Naive B cell (primary cell): ENCODE measurements at regions not wholly inside any gene's neighbourhood (a gene's known extent, or its start where the extent isn't known, plus 50 kb on each side); places are given as distances from the start of the nearest gene placed in this dataset.

Experiments used
- ATAC-seq, 2 donors: fragments of 150-1000 bp; cut with Tn5 transposase; 2 replicates each; pipeline ENCODE4 v1.10.0; 2021; ENCODE audit warnings: low read depth in 2 of 2, mild to moderate bottlenecking in 2 of 2, moderate library complexity in 2 of 2
- DNase-seq: peaks from one replicate; pipeline ENCODE4 v3.0.0; 2022
- H3K27ac Mint-ChIP-seq, 6 donors: one replicate each; pipeline ENCODE4 v1.8.0; 2020 to 2022; ENCODE audit warnings: mild to moderate bottlenecking in 6 of 6, mixed read lengths in 6 of 6, moderate library complexity in 5 of 6, inconsistent platforms in 2 of 6
- H3K27me3 Mint-ChIP-seq, 3 donors: one replicate each; pipeline ENCODE4 v1.8.0; 2021 to 2022; ENCODE audit warnings: mixed read lengths in 3 of 3, mild to moderate bottlenecking in 1 of 3
- H3K36me3 Mint-ChIP-seq, 2 donors: one replicate each; pipeline ENCODE4 v1.8.0; 2020 to 2022; ENCODE audit warnings: mixed read lengths in 2 of 2, inconsistent platforms in 1 of 2, mild to moderate bottlenecking in 1 of 2
- H3K4me1 Mint-ChIP-seq, 3 donors: one replicate each; pipeline ENCODE4 v1.8.0; 2020 to 2022; ENCODE audit warnings: mixed read lengths in 3 of 3, inconsistent platforms in 1 of 3, mild to moderate bottlenecking in 1 of 3, moderate library complexity in 1 of 3
- H3K4me3 Mint-ChIP-seq, 8 donors: one replicate each; pipeline ENCODE4 v1.8.0; 2020 to 2022; ENCODE audit warnings: mild to moderate bottlenecking in 8 of 8, mixed read lengths in 8 of 8, moderate library complexity in 8 of 8, inconsistent platforms in 2 of 8
- H3K9me3 Mint-ChIP-seq, 7 donors: one replicate each; pipeline ENCODE4 v1.8.0; 2020 to 2022; ENCODE audit warnings: mixed read lengths in 7 of 7, mild to moderate bottlenecking in 5 of 7, inconsistent platforms in 2 of 7, moderate library complexity in 1 of 7

- Mint-ChIP-seq H3K4me1 (peaks cover 0 to 3% (median 0%) of the 10 kb centered on the region in 3 donors), H3K9me3 (no peaks in the 10 kb centered on the region), H3K27me3 (peaks cover 0 to 22% (median 16%) of the 10 kb centered on the region in 3 donors), H3K36me3 (no peaks in the 10 kb centered on the region), H3K27ac (no peak overlapping the region), H3K4me3 (no peak overlapping the region)
- DNase-seq (no peak), ATAC-seq (no peak)
Measured at GRCh38 chr13:22030321-22030720, 359.4 kb downstream of the FGF9 start.

GRCh38 chr13:22031702-22032286 is 360.9 kb downstream of the FGF9 start:
- DNase-seq (no peak), ATAC-seq (no peak)
- Mint-ChIP-seq H3K4me1 (peaks cover 0 to 3% (median 0%) of the 10 kb centered on the region in 3 donors), H3K36me3 (no peaks in the 10 kb centered on the region), H3K27ac (no peak overlapping the region), H3K9me3 (no peaks in the 10 kb centered on the region), H3K27me3 (peaks cover 0 to 22% (median 16%) of the 10 kb centered on the region in 3 donors), H3K4me3 (no peak overlapping the region)

GRCh38 chr13:22032905-22033304 is 362.0 kb downstream of the FGF9 start:
- peaks cover 0 to 3% (median 0%) of the 10 kb centered on the region in 3 donors for H3K4me1 Mint-ChIP-seq
- peaks cover 0 to 22% (median 16%) of the 10 kb centered on the region in 3 donors for H3K27me3 Mint-ChIP-seq
- H3K27ac Mint-ChIP-seq = peak overlapping the region in 1 of 6 donors; percentile 20
- DNase-seq (no peak), ATAC-seq (no peak)
- H3K36me3 Mint-ChIP-seq = no peaks in the 10 kb centered on the region
- no peak overlapping the region for H3K4me3 Mint-ChIP-seq
- no peaks in the 10 kb centered on the region for H3K9me3 Mint-ChIP-seq

DNA sequence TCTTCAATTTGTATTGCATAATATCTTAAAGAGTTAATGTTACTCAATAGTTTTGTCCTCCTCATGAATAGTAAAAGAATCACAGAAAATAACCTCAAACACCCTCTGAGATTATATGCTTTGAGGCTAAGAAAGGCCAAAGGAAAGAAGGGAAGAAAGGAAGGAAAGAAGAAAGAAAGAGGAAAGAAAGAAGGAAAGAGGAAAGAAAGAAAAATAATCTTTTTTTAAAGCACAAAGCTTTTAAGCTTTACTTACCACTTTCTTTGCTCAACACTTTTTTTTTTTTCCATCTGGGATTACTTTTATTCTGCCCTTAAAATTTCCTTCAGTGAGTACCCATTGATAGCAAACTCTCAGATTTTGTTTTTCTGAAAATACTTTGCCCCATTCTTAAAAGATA is 369.1 kb downstream of the FGF9 start:
- ATAC-seq = no peak

GRCh38 chr13:22040810-22041364 is 370.0 kb downstream of the FGF9 start:
- Mint-ChIP-seq H3K27ac (peak overlapping the region in 3 of 6 donors; percentile 22 to 63 (median 60)), H3K27me3 (peaks cover 0 to 10% (median 8%) of the 10 kb centered on the region in 3 donors), H3K9me3 (peaks cover 0 to 9% (median 4%) of the 10 kb centered on the region in 7 donors), H3K4me1 (peaks cover 0 to 7% (median 0%) of the 10 kb centered on the region in 3 donors), H3K36me3 (peaks cover 7 to 16% of the 10 kb centered on the region in 2 donors), H3K4me3 (peak overlapping the region; percentile 41 to 94 (median 84))
- peak; percentile 30 for DNase-seq
- peak; percentile 67 to 79 for ATAC-seq

More for the DNA sequence above, 369.1 kb downstream of the FGF9 start:
- Mint-ChIP-seq H3K9me3 (peaks cover 0 to 9% (median 4%) of the 10 kb centered on the region in 7 donors), H3K27ac (peak overlapping the region in 1 of 6 donors; percentile 80), H3K36me3 (peaks cover 7 to 10% of the 10 kb centered on the region in 2 donors), H3K4me3 (no peak overlapping the region), H3K27me3 (peaks cover 0 to 3% (median 2%) of the 10 kb centered on the region in 3 donors), H3K4me1 (peaks cover 0 to under 1% (median 0%) of the 10 kb centered on the region in 3 donors)
- no peak for DNase-seq

DNA sequence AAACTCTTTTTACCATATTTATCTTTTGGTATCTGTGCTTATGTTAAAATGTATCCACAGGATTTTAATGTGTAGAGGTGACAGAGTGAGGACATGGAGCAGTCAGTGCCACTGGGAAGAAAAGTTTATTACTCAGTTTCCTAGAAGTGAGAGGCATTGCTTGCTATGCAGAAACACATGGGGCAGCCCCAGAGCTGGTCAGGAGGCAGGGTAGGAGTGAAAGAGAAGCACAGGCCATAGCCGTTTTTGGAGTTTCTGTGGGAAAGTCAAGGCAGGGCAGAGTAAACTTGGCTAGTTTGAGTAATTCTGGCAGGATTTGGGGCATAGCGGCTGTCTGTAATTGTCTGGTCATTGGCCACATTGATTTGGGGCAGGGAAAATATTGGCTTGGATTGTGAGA is 370.9 kb downstream of the FGF9 start:
- H3K27me3 Mint-ChIP-seq = peaks cover 0 to 10% (median 8%) of the 10 kb centered on the region in 3 donors
- peaks cover 0 to 7% (median 0%) of the 10 kb centered on the region in 3 donors for H3K4me1 Mint-ChIP-seq

GRCh38 chr13:22047082-22047784 is 376.4 kb downstream of the FGF9 start:
- Mint-ChIP-seq H3K36me3 (peaks cover 7% of the 10 kb centered on the region in 2 donors), H3K9me3 (peaks cover 0 to 6% (median 0%) of the 10 kb centered on the region in 7 donors), H3K4me3 (no peak overlapping the region), H3K27me3 (peaks cover 0 to 10% (median 8%) of the 10 kb centered on the region in 3 donors), H3K27ac (peak overlapping the region in 2 of 6 donors; percentile 10 to 16), H3K4me1 (peaks cover 0 to 7% (median 4%) of the 10 kb centered on the region in 3 donors)
- no peak for DNase-seq
- ATAC-seq = no peak

More for the DNA sequence above, 370.9 kb downstream of the FGF9 start:
- DNase-seq = no peak
- H3K27ac Mint-ChIP-seq = peak overlapping the region in 2 of 6 donors; percentile 13 to 17
- H3K9me3 Mint-ChIP-seq = peaks cover 0 to 9% (median 4%) of the 10 kb centered on the region in 7 donors
- peak overlapping the region in 7 of 8 donors; percentile 61 to 94 (median 87) for H3K4me3 Mint-ChIP-seq
- H3K36me3 Mint-ChIP-seq = peaks cover 7 to 16% of the 10 kb centered on the region in 2 donors
- no peak for ATAC-seq

DNA sequence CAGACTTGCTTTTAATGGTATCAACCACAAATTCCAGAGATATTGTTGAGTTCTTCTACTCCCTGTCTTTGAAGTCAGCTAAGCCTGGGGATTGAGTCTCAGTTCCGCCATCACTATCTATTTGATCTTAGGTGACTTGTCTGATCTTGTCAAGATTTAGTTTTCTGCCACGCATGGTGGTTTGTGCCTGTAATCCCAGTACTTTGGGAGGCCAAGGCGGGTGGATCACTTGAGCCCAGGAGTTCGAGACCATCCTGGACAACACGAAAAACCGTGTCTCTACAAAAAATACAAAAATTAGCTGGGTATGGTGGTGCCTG is 376.9 kb downstream of the FGF9 start:
- H3K9me3 Mint-ChIP-seq = peaks cover 0 to 3% (median 0%) of the 10 kb centered on the region in 7 donors
- ATAC-seq (no peak), DNase-seq (no peak)
- H3K27ac Mint-ChIP-seq = peak overlapping the region in 1 of 6 donors; percentile 16
- H3K36me3 Mint-ChIP-seq = peaks cover 3 to 7% of the 10 kb centered on the region in 2 donors
- H3K4me3 Mint-ChIP-seq = no peak overlapping the region
- peaks cover 0 to 10% (median 8%) of the 10 kb centered on the region in 3 donors for H3K27me3 Mint-ChIP-seq
- peaks cover 0 to 7% (median 4%) of the 10 kb centered on the region in 3 donors for H3K4me1 Mint-ChIP-seq

DNA sequence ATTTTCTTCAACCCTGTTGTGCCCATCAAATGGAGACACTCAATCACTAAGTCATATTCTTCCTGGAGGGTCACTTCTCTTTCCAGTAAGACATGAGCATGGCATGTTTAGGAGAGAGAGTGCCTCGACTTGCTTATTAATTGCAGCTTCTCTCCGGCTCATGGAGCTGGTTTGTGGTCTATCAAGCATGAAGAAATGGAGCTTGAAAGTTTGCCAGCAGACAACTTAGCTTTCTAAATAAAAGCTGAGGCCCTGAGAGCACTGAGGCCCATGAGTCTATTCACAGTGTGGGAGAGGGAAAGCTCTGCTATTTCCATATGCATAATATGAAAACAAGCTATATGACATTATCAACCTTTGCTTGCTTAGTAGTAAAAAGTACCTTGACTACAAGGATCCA is 378.5 kb downstream of the FGF9 start:
- Mint-ChIP-seq H3K27me3 (peaks cover 0 to 10% (median 8%) of the 10 kb centered on the region in 3 donors), H3K4me3 (no peak overlapping the region), H3K4me1 (peaks cover 0 to 7% (median 4%) of the 10 kb centered on the region in 3 donors), H3K27ac (no peak overlapping the region), H3K9me3 (peaks cover 0 to 2% (median 0%) of the 10 kb centered on the region in 7 donors), H3K36me3 (peaks cover 0 to 7% of the 10 kb centered on the region in 2 donors)
- DNase-seq = no peak
- ATAC-seq = no peak

GRCh38 chr13:22050951-22051563 is 380.2 kb downstream of the FGF9 start:
- H3K27ac Mint-ChIP-seq = peak overlapping the region in 1 of 6 donors; percentile 21
- no peaks in the 10 kb centered on the region for H3K27me3 Mint-ChIP-seq
- H3K4me1 Mint-ChIP-seq = peaks cover 0 to 4% (median 0%) of the 10 kb centered on the region in 3 donors
- ATAC-seq (no peak), DNase-seq (no peak)
- peaks cover 0 to 2% (median 0%) of the 10 kb centered on the region in 7 donors for H3K9me3 Mint-ChIP-seq
- no peak overlapping the region for H3K4me3 Mint-ChIP-seq
- H3K36me3 Mint-ChIP-seq = no peaks in the 10 kb centered on the region

GRCh38 chr13:22053053-22053452 is 382.2 kb downstream of the FGF9 start:
- Mint-ChIP-seq H3K4me3 (no peak overlapping the region), H3K36me3 (no peaks in the 10 kb centered on the region), H3K27ac (no peak overlapping the region)

GRCh38 chr13:22055259-22055658 is 384.4 kb downstream of the FGF9 start:
- Mint-ChIP-seq H3K27ac (no peak overlapping the region), H3K4me3 (no peak overlapping the region)

More at GRCh38 chr13:22053053-22053452, 382.2 kb downstream of the FGF9 start:
- ATAC-seq (no peak), DNase-seq (no peak)
- H3K4me1 Mint-ChIP-seq = no peaks in the 10 kb centered on the region
- peaks cover 0 to 2% (median 0%) of the 10 kb centered on the region in 7 donors for H3K9me3 Mint-ChIP-seq
- H3K27me3 Mint-ChIP-seq = no peaks in the 10 kb centered on the region

DNA sequence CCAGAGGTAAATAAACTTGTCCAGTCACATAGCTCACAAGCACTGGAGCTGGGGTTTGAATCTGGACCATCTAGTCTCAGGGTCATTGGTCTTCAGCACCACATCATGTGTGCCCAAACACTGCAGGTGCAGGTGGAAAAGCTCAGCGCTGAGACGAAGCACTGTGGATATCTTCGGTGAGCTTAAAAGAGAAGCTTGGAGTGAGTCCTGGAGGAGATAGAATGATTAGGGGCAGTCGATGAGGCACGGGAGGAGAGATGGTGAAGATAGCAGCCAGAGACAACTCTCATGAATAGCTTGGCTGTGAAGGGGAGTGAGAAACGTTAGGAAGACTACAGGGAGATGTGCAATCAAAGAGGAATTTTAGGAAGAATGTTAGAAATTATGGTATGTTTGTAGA is 389.3 kb downstream of the FGF9 start:
- ATAC-seq (no peak), DNase-seq (no peak)
- Mint-ChIP-seq H3K4me3 (peak overlapping the region in 5 of 8 donors; percentile 4 to 77 (median 31)), H3K4me1 (peaks cover 38 to 55% (median 42%) of the 10 kb centered on the region in 3 donors), H3K27me3 (no peaks in the 10 kb centered on the region), H3K27ac (peak overlapping the region; percentile 8 to 91 (median 58)), H3K36me3 (no peaks in the 10 kb centered on the region), H3K9me3 (peaks cover 0 to 2% (median 0%) of the 10 kb centered on the region in 7 donors)

More at GRCh38 chr13:22055259-22055658, 384.4 kb downstream of the FGF9 start:
- H3K36me3 Mint-ChIP-seq = no peaks in the 10 kb centered on the region
- peaks cover 0 to 2% (median 0%) of the 10 kb centered on the region in 7 donors for H3K9me3 Mint-ChIP-seq
- no peaks in the 10 kb centered on the region for H3K27me3 Mint-ChIP-seq
- DNase-seq (no peak), ATAC-seq (no peak)
- H3K4me1 Mint-ChIP-seq = peaks cover 10 to 14% (median 11%) of the 10 kb centered on the region in 3 donors
